Lower lobe of right lung (tissue), 2 donors: ENCODE measurements at regions not wholly inside any gene's neighbourhood (a gene's known extent, or its start where the extent isn't known, plus 50 kb on each side); places are given as distances from the start of the nearest gene placed in this dataset.
A peak's percentile ranks its signal among the peaks of the same experiment; 100 is the strongest.

Experiments used
- ATAC-seq, 2 donors: fragments of 200-7000 bp; cut with Tn5 transposase; one replicate each; pipeline ENCODE4 v1.9.1; 2020 to 2022; ENCODE audit warnings: mild to moderate bottlenecking in 2 of 2, moderate library complexity in 2 of 2
- DNase-seq: peaks from one replicate; pipeline ENCODE4 v3.0.0-alpha.2; 2020
- H3K27ac ChIP-seq: fragments of 200-600 bp; one replicate; pipeline ENCODE4 v1.8.0; 2022
- H3K27me3 ChIP-seq: fragments of 200-600 bp; one replicate; pipeline ENCODE4 v1.8.0; 2022; ENCODE audit warnings: low read depth
- H3K36me3 ChIP-seq: fragments of 200-600 bp; one replicate; pipeline ENCODE4 v1.8.0; 2022; ENCODE audit warnings: mild to moderate bottlenecking
- H3K4me1 ChIP-seq: fragments of 200-600 bp; one replicate; pipeline ENCODE4 v1.8.0; 2022
- H3K4me3 ChIP-seq: fragments of 200-600 bp; one replicate; pipeline ENCODE4 v1.8.0; 2022; ENCODE audit warnings: mild to moderate bottlenecking
- H3K9me3 ChIP-seq: fragments of 200-600 bp; one replicate; pipeline ENCODE4 v1.8.0; 2022
- intact Hi-C: fragments of 100-400 bp; cut with DNase I; formaldehyde crosslinking; loops from one replicate; pipeline ENCODE4 v1.11.0; 2022
- TF ChIP-seq, protein P1 (sequence below): fragments of 200-600 bp; IDR thresholded peaks from one replicate; pipeline ENCODE4 v1.8.0; 2022; ENCODE audit warnings: antibody characterized with exemption, mild to moderate bottlenecking
- donor health status: DM: no; HTN: yes; CAD: no; lungs with severe emphysema.

DNA sequence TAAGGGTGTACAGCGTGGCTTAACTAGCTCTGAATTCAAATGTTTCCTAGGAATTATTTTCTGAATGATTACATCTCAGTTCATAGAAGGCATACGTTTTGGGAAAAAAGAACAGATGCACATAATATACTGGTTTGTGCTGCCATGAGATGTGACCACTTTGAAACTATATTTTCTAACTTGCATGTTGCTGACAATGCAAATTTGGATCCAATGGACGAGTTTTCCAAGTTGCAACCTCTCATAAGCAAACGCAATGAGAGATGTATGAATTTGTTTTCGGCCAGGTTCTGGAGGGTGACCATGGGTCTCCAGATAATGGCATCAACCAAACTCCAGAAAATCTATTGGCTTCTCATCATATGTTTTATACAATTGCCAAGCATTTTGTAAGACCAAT is 1445.4 kb downstream of the AACS start:
- H3K27ac ChIP-seq: no peak overlapping the region
- no peaks in the 10 kb centered on the region for H3K27me3 ChIP-seq
- H3K36me3 ChIP-seq: no peaks in the 10 kb centered on the region
- no peak for DNase-seq
- H3K9me3 ChIP-seq: no peaks in the 10 kb centered on the region
- H3K4me1 ChIP-seq: no peaks in the 10 kb centered on the region
- intact Hi-C loops: no loop called here
- no peak overlapping the region for H3K4me3 ChIP-seq
- no peak for ATAC-seq
- TF ChIP-seq, protein P1, sequence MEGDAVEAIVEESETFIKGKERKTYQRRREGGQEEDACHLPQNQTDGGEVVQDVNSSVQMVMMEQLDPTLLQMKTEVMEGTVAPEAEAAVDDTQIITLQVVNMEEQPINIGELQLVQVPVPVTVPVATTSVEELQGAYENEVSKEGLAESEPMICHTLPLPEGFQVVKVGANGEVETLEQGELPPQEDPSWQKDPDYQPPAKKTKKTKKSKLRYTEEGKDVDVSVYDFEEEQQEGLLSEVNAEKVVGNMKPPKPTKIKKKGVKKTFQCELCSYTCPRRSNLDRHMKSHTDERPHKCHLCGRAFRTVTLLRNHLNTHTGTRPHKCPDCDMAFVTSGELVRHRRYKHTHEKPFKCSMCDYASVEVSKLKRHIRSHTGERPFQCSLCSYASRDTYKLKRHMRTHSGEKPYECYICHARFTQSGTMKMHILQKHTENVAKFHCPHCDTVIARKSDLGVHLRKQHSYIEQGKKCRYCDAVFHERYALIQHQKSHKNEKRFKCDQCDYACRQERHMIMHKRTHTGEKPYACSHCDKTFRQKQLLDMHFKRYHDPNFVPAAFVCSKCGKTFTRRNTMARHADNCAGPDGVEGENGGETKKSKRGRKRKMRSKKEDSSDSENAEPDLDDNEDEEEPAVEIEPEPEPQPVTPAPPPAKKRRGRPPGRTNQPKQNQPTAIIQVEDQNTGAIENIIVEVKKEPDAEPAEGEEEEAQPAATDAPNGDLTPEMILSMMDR: no peak

- Histone ChIP-seq H3K4me1 (no peaks in the 10 kb centered on the region), H3K4me3 (no peak overlapping the region), H3K9me3 (no peaks in the 10 kb centered on the region), H3K27ac (no peak overlapping the region), H3K27me3 (no peaks in the 10 kb centered on the region), H3K36me3 (no peaks in the 10 kb centered on the region)
- TF ChIP-seq, protein P1: no peak
- intact Hi-C loops: no loop called here
- ATAC-seq: peak in 1 of 2 donors; percentile 37
- no peak for DNase-seq
These were observed 1448.0 kb downstream of the AACS start for GRCh38 chr12:126512916-126513913.

DNA sequence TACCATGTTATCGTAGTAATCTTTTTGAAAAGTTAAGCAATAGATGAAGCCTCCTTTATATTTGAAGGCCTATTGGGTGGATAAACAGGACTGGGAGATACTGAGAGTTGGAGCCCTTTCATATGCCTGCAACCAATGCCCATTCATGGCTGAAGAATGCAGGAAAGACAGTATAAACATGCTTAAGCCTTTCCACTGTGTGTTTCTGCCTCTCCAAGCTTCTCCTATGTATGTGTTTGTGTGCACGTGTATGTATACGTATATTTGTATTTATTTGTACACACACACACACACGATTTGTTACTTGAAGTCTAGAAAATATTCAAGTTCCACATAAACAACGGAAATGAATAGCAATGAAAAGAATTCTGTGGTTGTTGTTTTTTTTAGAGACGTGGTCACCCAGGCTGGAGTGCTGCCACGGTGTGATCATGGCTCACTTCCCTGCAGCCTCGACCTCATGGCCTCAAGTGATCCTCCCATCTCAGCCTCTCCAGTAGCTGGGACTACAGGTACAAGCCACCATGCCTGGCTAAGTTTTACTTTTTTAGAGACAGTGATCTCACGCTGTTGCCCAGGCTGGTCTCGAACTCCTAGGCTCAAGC is 1453.5 kb downstream of the AACS start:
- H3K4me1 ChIP-seq: no peaks in the 10 kb centered on the region
- H3K36me3 ChIP-seq: no peaks in the 10 kb centered on the region
- ATAC-seq (no peak), DNase-seq (no peak)
- H3K27me3 ChIP-seq: no peaks in the 10 kb centered on the region
- no peak overlapping the region for H3K4me3 ChIP-seq
- intact Hi-C loops: no loop called here
- no peaks in the 10 kb centered on the region for H3K9me3 ChIP-seq
- H3K27ac ChIP-seq: no peak overlapping the region
- TF ChIP-seq, protein P1: no peak

DNA sequence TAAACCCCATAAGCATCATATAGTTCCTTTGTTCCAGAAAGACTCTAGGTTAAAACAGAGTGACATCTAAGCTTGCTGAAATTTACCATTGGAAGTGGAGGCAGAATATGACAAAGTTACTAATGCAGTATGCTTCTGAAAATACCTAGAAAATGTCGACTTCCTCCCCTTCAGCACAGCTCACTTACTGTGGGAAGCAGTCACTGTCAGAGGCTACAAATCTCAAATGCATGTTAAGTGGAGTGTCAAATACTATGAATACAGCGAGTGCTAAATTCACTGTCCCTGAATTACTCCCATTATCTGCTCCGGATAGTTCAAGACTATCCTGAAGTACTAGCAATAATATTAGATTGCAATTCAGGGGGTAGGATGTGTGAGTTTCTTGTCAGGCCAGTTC is 1454.6 kb downstream of the AACS start:
- Histone ChIP-seq H3K27me3 (no peaks in the 10 kb centered on the region), H3K4me1 (no peaks in the 10 kb centered on the region), H3K36me3 (no peaks in the 10 kb centered on the region), H3K4me3 (no peak overlapping the region), H3K27ac (no peak overlapping the region), H3K9me3 (no peaks in the 10 kb centered on the region)
- ATAC-seq (no peak), DNase-seq (no peak)
- intact Hi-C loops: no loop called here
- TF ChIP-seq, protein P1: no peak

DNA sequence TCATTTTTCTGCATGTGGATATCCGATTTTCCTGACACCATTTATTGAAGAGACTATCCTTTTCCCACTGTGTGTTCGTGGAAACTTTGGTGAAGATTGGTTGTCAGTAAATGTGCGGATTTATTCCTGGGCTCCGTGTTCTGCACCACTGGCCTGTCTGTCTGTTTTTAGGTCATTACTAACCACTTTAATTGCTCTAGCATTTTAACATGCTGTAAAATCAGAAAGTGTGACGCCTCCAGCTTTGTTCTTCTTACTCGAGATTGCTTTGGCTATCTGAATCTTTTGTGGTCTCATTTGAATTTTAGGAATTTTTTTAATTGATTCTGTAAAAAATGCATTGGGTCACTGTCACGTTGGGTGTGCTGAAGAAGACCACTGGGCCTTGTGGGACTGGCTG is 1458.7 kb downstream of the AACS start:
- Histone ChIP-seq H3K36me3 (no peaks in the 10 kb centered on the region), H3K4me1 (no peaks in the 10 kb centered on the region), H3K27ac (no peak overlapping the region), H3K27me3 (no peaks in the 10 kb centered on the region), H3K9me3 (no peaks in the 10 kb centered on the region), H3K4me3 (no peak overlapping the region)
- TF ChIP-seq, protein P1: no peak
- DNase-seq: no peak
- ATAC-seq: no peak
- intact Hi-C loops: no loop called here
